Right hindlimb (tissue), 1 donor: ENCODE measurements at regions not wholly inside any gene's neighbourhood (a gene's known extent, or its start where the extent isn't known, plus 50 kb on each side); places are given as distances from the start of the nearest gene placed in this dataset.
A peak's percentile ranks its signal among the peaks of the same experiment; 100 is the strongest.
"Not testable (repeated sequence)": the region's sequence is repeated elsewhere in the genome, so short reads cannot be mapped to it uniquely, and the experiment has no call there.

Experiments used
- DNase-seq: peaks from one replicate; pipeline ENCODE4 v3.0.0-alpha.2; 2018

GRCh38 chr14:44783901-44784300 lies 177.8 kb downstream of the KLHL28 start:
- DNase-seq = no peak

GRCh38 chr14:44782775-44783238 lies 178.9 kb downstream of the KLHL28 start:
- no peak for DNase-seq

- DNase-seq = no peak
Measured at GRCh38 chr14:44780989-44781388, 180.8 kb downstream of the KLHL28 start.

- peak; percentile 21 for DNase-seq
Measured at GRCh38 chr14:44778604-44779003, 183.1 kb downstream of the KLHL28 start.

DNA sequence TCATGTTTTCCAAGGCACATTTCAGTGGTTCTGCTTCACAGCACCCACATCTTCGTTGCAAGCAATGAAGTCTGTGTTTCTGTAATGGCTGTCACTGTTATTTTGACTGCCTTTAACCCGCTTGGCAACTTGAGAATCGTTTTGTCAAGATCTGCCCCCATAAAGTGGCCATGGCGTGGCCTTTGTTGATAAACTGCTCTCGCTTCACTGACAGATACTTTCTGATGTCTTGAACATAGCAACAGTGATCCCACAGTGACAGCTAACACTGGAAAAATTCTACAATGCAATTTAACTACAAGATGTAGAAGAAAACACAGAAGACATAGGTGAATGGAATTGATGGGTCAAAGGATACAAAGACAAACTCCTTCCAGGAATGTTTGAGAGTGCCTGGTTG lies 184.2 kb downstream of the KLHL28 start:
- DNase-seq = no peak

DNA sequence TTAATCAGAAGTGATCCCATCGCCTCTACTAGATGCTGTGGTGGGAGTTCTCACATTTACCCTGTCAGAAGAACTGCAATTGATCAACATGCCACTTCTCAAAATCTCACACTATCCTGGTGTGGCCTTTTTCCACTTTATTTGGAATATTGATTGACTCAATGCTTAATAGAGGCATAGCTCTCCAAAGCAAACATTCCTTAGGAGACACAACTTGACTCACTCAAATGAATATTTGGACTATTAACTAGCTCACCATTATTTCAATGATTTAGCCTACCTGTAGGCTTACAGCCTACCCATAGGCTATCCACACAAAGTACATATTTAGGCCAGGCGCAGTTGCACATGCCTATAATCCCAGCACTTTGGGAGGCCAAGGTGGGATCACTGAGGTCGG lies 186.5 kb downstream of the KLHL28 start:
- DNase-seq = no peak

- DNase-seq = no peak
Measured at GRCh38 chr14:44774396-44774795, 187.4 kb downstream of the KLHL28 start.

GRCh38 chr14:44771496-44771895 lies 190.3 kb downstream of the KLHL28 start:
- no peak for DNase-seq

DNA sequence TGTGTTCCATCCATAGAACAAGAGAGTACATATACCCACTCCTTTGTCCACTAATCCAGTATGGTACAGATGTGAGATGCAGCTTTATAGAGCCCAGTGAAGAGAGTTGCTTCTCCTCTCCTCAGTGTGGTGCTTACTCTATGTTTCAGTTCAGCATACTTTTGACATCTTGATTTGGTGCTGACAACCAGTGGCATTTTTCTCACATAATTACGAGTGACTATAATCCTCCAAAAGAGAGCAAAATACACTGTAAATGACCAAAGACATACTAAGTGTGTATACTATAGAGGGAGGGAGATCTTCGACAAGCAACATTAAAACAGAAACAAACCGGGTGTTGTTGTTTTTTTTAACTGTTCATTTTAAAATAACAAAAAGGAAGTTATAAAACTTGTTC lies 191.5 kb downstream of the KLHL28 start:
- no peak for DNase-seq

GRCh38 chr14:44768935-44769334 lies 192.8 kb downstream of the KLHL28 start:
- no peak for DNase-seq

DNA sequence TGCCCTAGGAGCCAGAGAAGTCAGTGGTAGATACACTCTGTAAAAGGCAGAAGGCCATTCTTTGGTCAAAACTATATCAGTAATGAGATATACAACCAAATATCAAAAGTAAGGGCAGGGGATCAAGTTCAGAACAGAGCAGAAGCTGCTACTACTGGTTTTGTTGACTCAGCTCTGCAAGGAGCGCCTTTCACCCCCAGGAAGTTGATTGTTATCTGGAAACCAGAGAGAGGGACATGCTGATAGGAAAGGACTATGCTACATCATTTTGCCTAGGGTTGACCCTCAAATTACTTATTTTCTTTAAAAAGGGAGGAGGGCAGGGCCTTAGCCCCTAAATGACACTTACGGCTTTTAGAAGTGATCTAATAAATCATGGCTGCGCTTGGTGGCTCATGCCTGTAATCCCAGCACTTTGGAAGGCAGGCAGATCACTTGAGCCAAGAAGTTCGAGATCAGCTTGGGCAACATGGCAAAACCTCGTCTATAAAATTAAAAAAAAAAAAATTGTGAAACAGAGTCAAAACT lies 194.0 kb downstream of the KLHL28 start:
- DNase-seq = no peak

DNA sequence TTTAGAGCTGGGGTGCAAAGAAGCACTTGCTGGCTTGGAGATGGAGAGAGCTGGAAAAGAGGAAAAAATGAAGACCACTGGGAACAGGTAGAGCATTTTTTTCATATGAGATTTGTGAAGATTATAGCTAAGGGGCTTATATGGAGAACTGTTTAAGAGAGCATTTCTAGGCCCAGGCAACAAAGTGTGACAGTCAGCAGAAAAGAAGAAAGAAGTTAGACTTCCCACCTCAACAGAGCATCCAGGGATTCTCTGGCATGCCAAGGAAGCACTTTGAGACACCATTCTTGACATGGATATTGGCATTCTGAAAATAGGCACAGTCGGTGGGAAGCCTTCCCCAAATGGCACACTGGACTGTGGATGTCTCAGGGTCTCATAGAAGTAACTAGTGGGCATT lies 195.5 kb downstream of the KLHL28 start:
- DNase-seq = no peak

DNA sequence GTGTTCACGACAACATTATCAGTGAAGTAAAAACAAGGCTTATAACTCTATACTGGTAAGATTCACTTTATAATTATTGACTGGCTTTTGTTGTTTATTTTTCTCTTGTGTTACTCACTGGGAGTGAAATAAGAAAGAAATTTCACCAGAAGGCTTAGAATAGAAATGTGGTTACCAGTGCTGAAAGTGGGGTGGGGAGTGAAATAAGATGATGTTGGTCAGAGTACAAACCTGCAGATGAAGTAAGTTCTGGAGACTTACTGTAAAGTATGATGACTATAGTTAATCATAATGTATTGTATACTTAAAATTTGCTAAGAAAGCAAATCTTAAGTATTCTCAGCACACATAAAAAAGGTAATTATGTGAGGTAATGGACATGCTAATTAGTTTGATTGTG lies 198.4 kb downstream of the KLHL28 start:
- no peak for DNase-seq

- DNase-seq = no peak
Measured at GRCh38 chr14:44759277-44759676, 202.5 kb downstream of the KLHL28 start.

DNA sequence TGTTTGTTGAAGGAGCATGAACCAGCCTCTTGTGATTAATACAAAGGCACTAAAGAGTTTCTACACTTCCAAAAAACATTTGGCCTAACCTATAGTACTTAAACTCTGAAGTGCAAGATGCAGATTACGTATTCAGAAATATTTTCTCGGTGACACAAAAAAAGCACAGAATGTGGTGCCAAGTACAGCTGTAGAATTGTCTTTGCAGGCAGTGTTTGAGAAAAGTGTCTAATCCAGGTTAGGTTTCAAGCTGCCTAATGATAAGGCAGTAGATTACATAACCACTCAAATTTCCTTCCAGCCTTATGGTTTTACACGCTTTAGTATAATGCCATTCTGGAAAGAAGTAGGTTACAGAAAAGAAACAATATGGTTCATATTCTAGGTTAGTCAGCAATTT lies 205.2 kb downstream of the KLHL28 start:
- no peak for DNase-seq

- no peak for DNase-seq
Measured at GRCh38 chr14:44745371-44745770, 216.4 kb downstream of the KLHL28 start.

GRCh38 chr14:44742202-44742601 lies 219.5 kb downstream of the KLHL28 start:
- no peak for DNase-seq

DNA sequence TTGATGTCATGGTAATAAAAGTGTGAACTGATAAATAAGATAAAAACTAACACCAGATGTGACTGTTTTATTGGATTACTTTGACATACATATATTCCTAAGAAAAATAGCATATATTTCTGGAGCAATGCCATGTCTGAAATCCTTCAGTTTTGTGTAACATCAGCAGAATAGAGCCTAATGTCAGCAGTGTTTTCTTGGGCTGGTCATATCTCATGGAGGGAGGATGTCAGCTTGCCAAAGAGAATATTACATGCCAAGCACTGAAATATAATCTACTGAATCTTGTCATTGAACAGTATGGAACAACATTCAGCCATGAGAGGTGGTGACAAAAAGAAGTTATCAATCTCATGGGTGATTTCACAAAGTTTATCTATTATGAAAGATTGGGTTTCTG lies 220.3 kb downstream of the KLHL28 start:
- no peak for DNase-seq

DNA sequence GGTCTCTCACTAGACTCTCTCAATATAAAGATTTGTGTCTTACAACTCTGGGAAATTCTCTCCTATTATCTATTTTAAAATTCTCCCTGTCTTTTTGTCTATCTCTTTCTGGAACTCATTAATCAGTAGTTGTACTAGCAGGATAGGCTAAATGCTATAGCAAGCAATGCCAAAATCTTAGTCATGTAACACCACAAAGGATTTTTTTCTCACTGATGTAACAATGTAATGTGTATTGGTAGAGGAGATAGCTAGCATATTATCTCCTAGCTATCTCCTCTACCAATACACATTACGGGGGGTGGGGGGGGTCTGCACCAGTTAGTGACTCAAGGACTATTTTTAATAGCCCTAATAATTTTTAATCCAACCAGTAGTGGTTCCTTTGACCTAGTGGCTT lies 225.4 kb downstream of the KLHL28 start:
- DNase-seq = no peak

DNA sequence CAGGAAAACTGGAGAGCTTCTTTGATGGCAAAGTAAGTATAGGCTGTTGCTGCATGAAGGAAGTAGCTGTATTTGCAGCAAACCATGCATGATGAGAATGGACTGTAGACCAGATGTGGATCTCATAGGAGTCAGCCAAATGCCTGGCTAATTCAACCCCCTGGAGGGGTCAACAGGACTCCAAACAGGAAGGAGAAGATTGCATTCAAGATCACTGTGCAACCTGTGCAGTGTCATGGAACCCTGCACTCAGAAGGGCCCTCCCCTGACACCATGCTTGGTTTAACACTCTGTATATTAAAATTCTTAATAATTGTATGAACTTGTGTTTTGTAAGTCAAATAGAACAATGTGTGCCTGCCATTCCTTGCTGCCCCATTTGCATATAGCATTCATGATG lies 225.1 kb upstream of the FSCB start:
- peak; percentile 28 for DNase-seq

DNA sequence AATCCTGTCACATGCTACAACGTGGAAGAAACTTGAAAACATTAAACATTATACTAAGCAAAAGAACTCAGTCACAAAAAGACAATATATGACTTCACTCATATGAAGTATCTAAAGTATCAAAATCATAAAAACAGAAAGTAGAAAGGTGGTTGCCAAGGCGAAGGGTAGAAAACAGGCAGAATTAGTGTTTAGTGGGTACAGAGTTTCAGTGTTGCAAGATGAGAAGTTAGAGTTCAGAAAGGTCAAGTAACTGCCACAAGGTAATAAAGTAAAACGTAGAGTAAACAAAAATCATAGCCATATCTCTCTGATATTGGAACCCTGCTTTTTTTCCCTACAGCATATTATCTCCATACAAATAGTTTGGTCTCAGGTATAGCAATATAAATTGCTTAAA lies 223.8 kb upstream of the FSCB start:
- no peak for DNase-seq

DNA sequence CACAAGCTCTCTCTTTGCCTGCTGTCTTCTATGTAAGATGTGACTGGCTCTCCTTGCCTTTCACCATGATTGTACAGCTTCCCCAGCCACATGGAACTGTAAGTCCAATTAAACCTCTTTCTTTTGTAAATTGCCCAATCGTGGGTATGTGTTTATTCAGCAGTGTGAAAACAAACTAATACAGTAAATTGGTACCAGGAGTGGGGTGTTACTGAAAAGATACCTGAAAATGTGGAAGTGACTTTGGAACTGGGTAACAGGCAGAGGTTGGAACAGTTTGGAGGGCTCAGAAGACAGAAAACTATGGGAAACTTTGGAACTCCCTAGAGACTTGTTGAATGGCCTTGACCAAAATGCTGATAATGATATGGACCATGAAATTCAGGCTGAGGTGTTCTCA lies 214.3 kb upstream of the FSCB start:
- not testable (repeated sequence) for DNase-seq

DNA sequence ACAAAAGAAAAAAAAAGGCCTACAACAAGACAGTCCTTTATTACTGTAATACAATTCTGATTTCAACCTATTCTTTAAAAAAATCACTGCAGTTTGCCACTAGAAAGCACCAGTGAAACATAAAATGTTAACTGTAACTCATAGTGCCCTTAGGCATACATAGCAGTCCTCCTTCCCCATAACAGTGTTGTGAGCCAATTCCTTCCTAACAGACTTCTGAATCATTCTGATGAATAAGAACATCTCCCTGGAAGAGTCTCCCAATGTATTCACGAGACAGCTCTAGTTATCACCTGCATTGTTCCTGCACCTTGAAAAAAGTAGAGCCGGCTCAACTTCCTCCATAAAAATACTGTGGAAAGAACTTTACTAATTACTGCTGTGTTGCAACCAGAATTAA lies 213.6 kb upstream of the FSCB start:
- DNase-seq = no peak

- peak; percentile 58 for DNase-seq
Measured at GRCh38 chr14:44712024-44712815, 205.1 kb upstream of the FSCB start.
